GM23338 (cell line): ENCODE measurements at regions not wholly inside any gene's neighbourhood (a gene's known extent, or its start where the extent isn't known, plus 50 kb on each side); places are given as distances from the start of the nearest gene placed in this dataset.

Experiments used
- ATAC-seq: fragments of 200-7000 bp; cut with Tn5 transposase; 3 replicates; pipeline ENCODE4 v1.9.1; 2020
- DNase-seq: peaks from one replicate; pipeline ENCODE4 v3.0.0-alpha.2; 2015; ENCODE audit warnings: low spot score
- H2AFZ ChIP-seq: fragments of 200-600 bp; sonication (generic); 2 replicates; pipeline ENCODE4 v1.8.0; 2016; ENCODE audit warnings: antibody characterized with exemption, mild to moderate bottlenecking, moderate library complexity
- H3F3A ChIP-seq: fragments of 200-600 bp; sonication (generic); replicated peaks from 2 replicates; pipeline ENCODE4 v1.8.0; 2017; ENCODE audit warnings: antibody characterized with exemption, mixed run types, low read depth
- H3K27ac ChIP-seq: fragments of 200-600 bp; sonication (generic); 2 replicates; pipeline ENCODE4 v1.6.1; 2016; ENCODE audit warnings: low read depth
- H3K27me3 ChIP-seq: fragments of 200-600 bp; sonication (generic); 2 replicates; pipeline ENCODE4 v1.8.0; 2016; ENCODE audit warnings: mild to moderate bottlenecking, mixed run types, moderate library complexity; ENCODE audit not compliant: insufficient read depth
- H3K36me3 ChIP-seq: fragments of 200-600 bp; sonication (generic); 2 replicates; pipeline ENCODE4 v1.8.0; 2016; ENCODE audit warnings: mild to moderate bottlenecking; ENCODE audit not compliant: insufficient read depth
- H3K4me1 ChIP-seq: fragments of 200-600 bp; sonication (generic); 2 replicates; pipeline ENCODE4 v1.8.0; 2016; ENCODE audit warnings: mild to moderate bottlenecking, moderate library complexity; ENCODE audit not compliant: insufficient read depth
- H3K4me2 ChIP-seq: fragments of 200-600 bp; sonication (generic); 2 replicates; pipeline ENCODE4 v1.7.1; 2017; ENCODE audit warnings: mixed run types
- H3K4me3 ChIP-seq: fragments of 200-600 bp; sonication (generic); 2 replicates; pipeline ENCODE4 v1.6.1; 2016; ENCODE audit warnings: mixed run types
- H3K79me2 ChIP-seq: fragments of 200-600 bp; sonication (generic); replicated peaks from 2 replicates; pipeline ENCODE4 v1.8.0; 2017; ENCODE audit warnings: mild to moderate bottlenecking; ENCODE audit not compliant: insufficient read depth
- H3K9me2 ChIP-seq: fragments of 200-600 bp; sonication (generic); 2 replicates; pipeline ENCODE4 v1.8.0; 2017; ENCODE audit not compliant: insufficient read depth
- H4K20me1 ChIP-seq: fragments of 200-600 bp; sonication (generic); replicated peaks from 2 replicates; pipeline ENCODE4 v1.8.0; 2017; ENCODE audit warnings: mild to moderate bottlenecking; ENCODE audit not compliant: insufficient read depth
- H3K27ac Mint-ChIP-seq: 2 replicates; pipeline ENCODE4 v1.8.0; 2020; ENCODE audit warnings: inconsistent platforms, mild to moderate bottlenecking, moderate library complexity, mixed read lengths
- H3K27me3 Mint-ChIP-seq: 3 replicates; pipeline ENCODE4 v1.8.0; 2022; ENCODE audit warnings: low read depth, mild to moderate bottlenecking, moderate library complexity, mixed read lengths, inconsistent platforms; ENCODE audit not compliant: insufficient read depth, poor library complexity
- H3K36me3 Mint-ChIP-seq: 3 replicates; pipeline ENCODE4 v1.8.0; 2021; ENCODE audit warnings: low read depth, mild to moderate bottlenecking, inconsistent platforms, moderate library complexity, mixed read lengths
- H3K4me1 Mint-ChIP-seq: 3 replicates; pipeline ENCODE4 v1.8.0; 2020; ENCODE audit warnings: mild to moderate bottlenecking, inconsistent platforms, mixed read lengths
- H3K4me3 Mint-ChIP-seq: 3 replicates; pipeline ENCODE4 v1.8.0; 2021; ENCODE audit warnings: moderate library complexity, mild to moderate bottlenecking, inconsistent platforms, mixed read lengths
- H3K9me3 Mint-ChIP-seq: 3 replicates; pipeline ENCODE4 v1.8.0; 2020; ENCODE audit warnings: moderate library complexity, mild to moderate bottlenecking, inconsistent platforms, mixed read lengths
- CREB1 ChIP-seq: fragments of 250-450 bp; sonication (Bioruptor Pico); IDR thresholded peaks from 2 replicates; pipeline ENCODE4 v1.5.0; 2020; ENCODE audit warnings: low read depth, mild to moderate bottlenecking, moderate library complexity
- EZH2phosphoT487 ChIP-seq: fragments of 200-600 bp; sonication (generic); IDR thresholded peaks from one replicate; pipeline ENCODE4 v1.8.1; 2018; ENCODE audit warnings: antibody characterized with exemption; ENCODE audit not compliant: unreplicated experiment
- POLR2AphosphoS5 ChIP-seq: IDR thresholded peaks from 2 replicates; pipeline ENCODE4 v1.6.1; 2016; ENCODE audit warnings: antibody characterized with exemption, low read depth
- TF ChIP-seq, protein P1 (sequence below): fragments of 250-450 bp; sonication (Bioruptor Pico); IDR thresholded peaks from 2 replicates; pipeline ENCODE4 v1.5.0; 2020; ENCODE audit warnings: mild to moderate bottlenecking, moderate library complexity
- TF ChIP-seq, protein P2 (sequence below), 2 experiments: fragments of 200-600 bp in 1 of 2; sonication (generic) in 1 of 2; conservative IDR thresholded peaks; 2 replicates each; pipeline versions ENCODE4 v1.5.1 to v1.6.1; 2016 to 2017; ENCODE audit warnings: antibody characterized with exemption in 2 of 2, low read depth in 2 of 2, mild to moderate bottlenecking in 2 of 2, moderate library complexity in 1 of 2

DNA sequence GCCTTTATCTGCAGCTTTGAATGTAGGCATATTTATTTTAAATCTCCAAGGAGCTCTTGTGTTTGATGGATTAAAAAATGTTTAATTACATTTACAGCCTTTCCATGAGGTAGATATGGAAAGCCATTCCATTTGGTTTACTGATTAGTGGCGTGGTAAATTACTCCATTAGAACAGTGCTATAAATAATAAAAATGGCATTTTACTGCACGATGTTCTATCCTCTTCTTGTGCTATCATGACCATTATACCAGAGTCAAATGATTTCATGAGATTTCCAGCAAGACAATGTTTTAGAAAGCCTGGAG is 250.9 kb upstream of the HTR2A start (continued):
- TF ChIP-seq, protein P1, sequence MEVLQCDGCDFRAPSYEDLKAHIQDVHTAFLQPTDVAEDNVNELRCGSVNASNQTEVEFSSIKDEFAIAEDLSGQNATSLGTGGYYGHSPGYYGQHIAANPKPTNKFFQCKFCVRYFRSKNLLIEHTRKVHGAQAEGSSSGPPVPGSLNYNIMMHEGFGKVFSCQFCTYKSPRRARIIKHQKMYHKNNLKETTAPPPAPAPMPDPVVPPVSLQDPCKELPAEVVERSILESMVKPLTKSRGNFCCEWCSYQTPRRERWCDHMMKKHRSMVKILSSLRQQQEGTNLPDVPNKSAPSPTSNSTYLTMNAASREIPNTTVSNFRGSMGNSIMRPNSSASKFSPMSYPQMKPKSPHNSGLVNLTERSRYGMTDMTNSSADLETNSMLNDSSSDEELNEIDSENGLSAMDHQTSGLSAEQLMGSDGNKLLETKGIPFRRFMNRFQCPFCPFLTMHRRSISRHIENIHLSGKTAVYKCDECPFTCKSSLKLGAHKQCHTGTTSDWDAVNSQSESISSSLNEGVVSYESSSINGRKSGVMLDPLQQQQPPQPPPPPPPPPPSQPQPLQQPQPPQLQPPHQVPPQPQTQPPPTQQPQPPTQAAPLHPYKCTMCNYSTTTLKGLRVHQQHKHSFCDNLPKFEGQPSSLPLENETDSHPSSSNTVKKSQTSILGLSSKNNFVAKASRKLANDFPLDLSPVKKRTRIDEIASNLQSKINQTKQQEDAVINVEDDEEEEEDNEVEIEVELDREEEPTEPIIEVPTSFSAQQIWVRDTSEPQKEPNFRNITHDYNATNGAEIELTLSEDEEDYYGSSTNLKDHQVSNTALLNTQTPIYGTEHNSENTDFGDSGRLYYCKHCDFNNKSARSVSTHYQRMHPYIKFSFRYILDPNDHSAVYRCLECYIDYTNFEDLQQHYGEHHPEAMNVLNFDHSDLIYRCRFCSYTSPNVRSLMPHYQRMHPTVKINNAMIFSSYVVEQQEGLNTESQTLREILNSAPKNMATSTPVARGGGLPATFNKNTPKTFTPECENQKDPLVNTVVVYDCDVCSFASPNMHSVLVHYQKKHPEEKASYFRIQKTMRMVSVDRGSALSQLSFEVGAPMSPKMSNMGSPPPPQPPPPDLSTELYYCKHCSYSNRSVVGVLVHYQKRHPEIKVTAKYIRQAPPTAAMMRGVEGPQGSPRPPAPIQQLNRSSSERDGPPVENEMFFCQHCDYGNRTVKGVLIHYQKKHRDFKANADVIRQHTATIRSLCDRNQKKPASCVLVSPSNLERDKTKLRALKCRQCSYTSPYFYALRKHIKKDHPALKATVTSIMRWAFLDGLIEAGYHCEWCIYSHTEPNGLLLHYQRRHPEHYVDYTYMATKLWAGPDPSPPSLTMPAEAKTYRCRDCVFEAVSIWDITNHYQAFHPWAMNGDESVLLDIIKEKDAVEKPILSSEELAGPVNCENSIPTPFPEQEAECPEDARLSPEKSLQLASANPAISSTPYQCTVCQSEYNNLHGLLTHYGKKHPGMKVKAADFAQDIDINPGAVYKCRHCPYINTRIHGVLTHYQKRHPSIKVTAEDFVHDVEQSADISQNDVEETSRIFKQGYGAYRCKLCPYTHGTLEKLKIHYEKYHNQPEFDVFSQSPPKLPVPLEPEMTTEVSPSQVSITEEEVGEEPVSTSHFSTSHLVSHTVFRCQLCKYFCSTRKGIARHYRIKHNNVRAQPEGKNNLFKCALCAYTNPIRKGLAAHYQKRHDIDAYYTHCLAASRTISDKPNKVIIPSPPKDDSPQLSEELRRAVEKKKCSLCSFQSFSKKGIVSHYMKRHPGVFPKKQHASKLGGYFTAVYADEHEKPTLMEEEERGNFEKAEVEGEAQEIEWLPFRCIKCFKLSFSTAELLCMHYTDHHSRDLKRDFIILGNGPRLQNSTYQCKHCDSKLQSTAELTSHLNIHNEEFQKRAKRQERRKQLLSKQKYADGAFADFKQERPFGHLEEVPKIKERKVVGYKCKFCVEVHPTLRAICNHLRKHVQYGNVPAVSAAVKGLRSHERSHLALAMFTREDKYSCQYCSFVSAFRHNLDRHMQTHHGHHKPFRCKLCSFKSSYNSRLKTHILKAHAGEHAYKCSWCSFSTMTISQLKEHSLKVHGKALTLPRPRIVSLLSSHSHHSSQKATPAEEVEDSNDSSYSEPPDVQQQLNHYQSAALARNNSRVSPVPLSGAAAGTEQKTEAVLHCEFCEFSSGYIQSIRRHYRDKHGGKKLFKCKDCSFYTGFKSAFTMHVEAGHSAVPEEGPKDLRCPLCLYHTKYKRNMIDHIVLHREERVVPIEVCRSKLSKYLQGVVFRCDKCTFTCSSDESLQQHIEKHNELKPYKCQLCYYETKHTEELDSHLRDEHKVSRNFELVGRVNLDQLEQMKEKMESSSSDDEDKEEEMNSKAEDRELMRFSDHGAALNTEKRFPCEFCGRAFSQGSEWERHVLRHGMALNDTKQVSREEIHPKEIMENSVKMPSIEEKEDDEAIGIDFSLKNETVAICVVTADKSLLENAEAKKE, result no peak
- no peak for TF ChIP-seq EZH2phosphoT487
- TF ChIP-seq POLR2AphosphoS5, result no peak

DNA sequence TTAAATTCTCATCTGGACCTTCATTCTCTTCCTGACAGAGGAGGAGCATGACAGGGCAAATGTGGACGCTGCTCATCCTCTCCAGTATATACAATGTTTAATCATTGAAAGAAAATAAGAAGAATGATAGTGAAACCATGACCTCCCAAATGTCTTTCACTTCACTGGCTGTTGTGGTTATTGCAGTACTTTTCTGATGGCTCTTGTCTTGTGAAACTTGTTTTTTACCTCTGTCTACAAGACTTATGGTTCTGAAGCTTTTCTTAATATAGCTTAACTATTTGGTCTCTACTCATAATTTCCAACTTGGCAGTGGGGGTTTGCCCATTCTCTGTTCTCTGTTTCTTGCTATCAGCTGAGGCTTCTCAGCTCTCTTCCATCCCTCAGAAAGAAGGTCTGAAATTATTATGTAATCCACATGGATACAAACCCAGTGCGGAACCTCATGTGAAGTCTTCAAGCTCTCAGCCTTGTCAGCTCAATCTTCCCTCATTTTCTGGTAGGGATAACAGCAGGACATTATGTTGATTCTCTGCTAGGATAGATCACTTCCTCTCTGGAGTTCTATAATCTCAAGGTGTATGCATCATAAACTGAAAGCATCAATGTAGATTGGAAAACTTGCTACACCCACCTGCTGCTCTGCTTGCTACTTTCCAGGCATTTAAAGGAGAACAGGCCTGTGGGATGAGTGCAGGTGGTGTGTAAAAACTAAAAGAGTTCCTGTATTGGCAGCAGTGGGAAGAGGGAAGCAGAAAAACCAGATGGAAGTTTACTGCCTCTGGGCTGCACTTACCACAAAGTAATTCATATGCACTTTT is 250.3 kb upstream of the HTR2A start:
- H3K9me3 Mint-ChIP-seq, result no peaks in the 10 kb centered on the region
- no peak overlapping the region for H2AFZ ChIP-seq

More for the DNA sequence above, 250.3 kb upstream of the HTR2A start:
- H3K36me3 Mint-ChIP-seq, result no peaks in the 10 kb centered on the region
- no peak overlapping the region for H3K27ac Mint-ChIP-seq
- Histone ChIP-seq H3K36me3 (no peaks in the 10 kb centered on the region), H3K27me3 (no peaks in the 10 kb centered on the region), H3K4me1 (no peaks in the 10 kb centered on the region), H3F3A (no peaks in the 10 kb centered on the region), H4K20me1 (no peaks in the 10 kb centered on the region), H3K79me2 (no peaks in the 10 kb centered on the region), H3K4me2 (no peak overlapping the region), H3K27ac (no peak overlapping the region), H3K4me3 (no peak overlapping the region), H3K9me2 (no peaks in the 10 kb centered on the region; the same call in 1 of the 2 replicates)
- H3K4me1 Mint-ChIP-seq, result peaks cover 4% of the 10 kb centered on the region
- TF ChIP-seq POLR2AphosphoS5 (no peak), CREB1 (no peak)
- TF ChIP-seq, protein P2, sequence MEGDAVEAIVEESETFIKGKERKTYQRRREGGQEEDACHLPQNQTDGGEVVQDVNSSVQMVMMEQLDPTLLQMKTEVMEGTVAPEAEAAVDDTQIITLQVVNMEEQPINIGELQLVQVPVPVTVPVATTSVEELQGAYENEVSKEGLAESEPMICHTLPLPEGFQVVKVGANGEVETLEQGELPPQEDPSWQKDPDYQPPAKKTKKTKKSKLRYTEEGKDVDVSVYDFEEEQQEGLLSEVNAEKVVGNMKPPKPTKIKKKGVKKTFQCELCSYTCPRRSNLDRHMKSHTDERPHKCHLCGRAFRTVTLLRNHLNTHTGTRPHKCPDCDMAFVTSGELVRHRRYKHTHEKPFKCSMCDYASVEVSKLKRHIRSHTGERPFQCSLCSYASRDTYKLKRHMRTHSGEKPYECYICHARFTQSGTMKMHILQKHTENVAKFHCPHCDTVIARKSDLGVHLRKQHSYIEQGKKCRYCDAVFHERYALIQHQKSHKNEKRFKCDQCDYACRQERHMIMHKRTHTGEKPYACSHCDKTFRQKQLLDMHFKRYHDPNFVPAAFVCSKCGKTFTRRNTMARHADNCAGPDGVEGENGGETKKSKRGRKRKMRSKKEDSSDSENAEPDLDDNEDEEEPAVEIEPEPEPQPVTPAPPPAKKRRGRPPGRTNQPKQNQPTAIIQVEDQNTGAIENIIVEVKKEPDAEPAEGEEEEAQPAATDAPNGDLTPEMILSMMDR (conservative IDR thresholded peaks at IDR 0.05; ENCODE audit: low read depth in 2 of 2), result no peak
- DNase-seq (no peak), ATAC-seq (no peak)
- H3K4me3 Mint-ChIP-seq, result no peak overlapping the region
- peaks cover 2% of the 10 kb centered on the region for H3K27me3 Mint-ChIP-seq
